ENCODE measurements at regions not wholly inside any gene's neighbourhood (a gene's known extent, or its start where the extent isn't known, plus 50 kb on each side); places are given as distances from the start of the nearest gene placed in this dataset.

GRCh38 chr16:6913566-6913965 lies 419.1 kb upstream of the RBFOX1 start (continued):
- TF ChIP-seq ZNF518A (tag by site-specific recombination; conservative IDR thresholded peaks at IDR 0.05; ENCODE audit: low read depth) (no peak), SETDB1 (IDR thresholded peaks at IDR 0.05; ENCODE audit: insufficient read length, low read length) (no peak), ZNF664 (tag by site-specific recombination; IDR thresholded peaks at IDR 0.05) (no peak), OSR2 (tag by site-specific recombination; IDR thresholded peaks at IDR 0.05) (no peak), HOXA7 (CRISPR knock-in tag; IDR thresholded peaks at IDR 0.05; ENCODE audit: borderline replicate concordance) (no peak), ZNF292 (tag by site-specific recombination; IDR thresholded peaks at IDR 0.05; ENCODE audit: borderline replicate concordance, low read depth) (no peak)

- CTCF ChIA-PET: no interaction called here
- Histone ChIP-seq H3K36me3 (ENCODE audit: control insufficient read depth in 2 of 2, insufficient read depth in 1 of 2, low read length in 2 of 2) (no peaks in the 10 kb centered on the region), H3K4me3 (ENCODE audit: low read depth, low read length) (no peak overlapping the region), H3K27ac (ENCODE audit: extremely low read depth, low read depth, low read length) (no peak overlapping the region), H3K9me3 (ENCODE audit: control insufficient read depth, insufficient read depth, low read depth, low read length) (no peaks in the 10 kb centered on the region), H3K4me1 (ENCODE audit: control insufficient read depth, insufficient read depth, low read length) (no peaks in the 10 kb centered on the region)
- POLR2A ChIA-PET: no interaction called here
- TF ChIP-seq ZNF558 (tag by site-specific recombination; IDR thresholded peaks at IDR 0.05): no peak
- TF ChIP-seq ZNF580 (tag by site-specific recombination; IDR thresholded peaks at IDR 0.05): no peak
- no peak for TF ChIP-seq ZNF2 (tag by site-specific recombination; IDR thresholded peaks at IDR 0.05)
- no peak for TF ChIP-seq HOXC10 (CRISPR knock-in tag; IDR thresholded peaks at IDR 0.05)
- no peak for TF ChIP-seq EGR2 (tag by site-specific recombination; IDR thresholded peaks at IDR 0.05; ENCODE audit: low read depth)
- TF ChIP-seq ZNF76 (tag by site-specific recombination; IDR thresholded peaks at IDR 0.05; ENCODE audit: borderline replicate concordance, low read depth): no peak
- no peak for TF ChIP-seq ZNF169 (tag by site-specific recombination; IDR thresholded peaks at IDR 0.05)
- TF ChIP-seq ZFP37 (tag by site-specific recombination; IDR thresholded peaks at IDR 0.05): no peak
- no peak for TF ChIP-seq ZNF624 (tag by site-specific recombination; IDR thresholded peaks at IDR 0.05)
- no peak for TF ChIP-seq ZNF530 (tag by site-specific recombination; IDR thresholded peaks at IDR 0.05; ENCODE audit: low read depth)
- TF ChIP-seq ZNF223 (tag by site-specific recombination; IDR thresholded peaks at IDR 0.05): no peak
- TF ChIP-seq ZNF837 (tag by site-specific recombination; IDR thresholded peaks at IDR 0.05): no peak
- TF ChIP-seq ZSCAN23 (tag by site-specific recombination; IDR thresholded peaks at IDR 0.05): no peak
- TF ChIP-seq ZNF292 (tag by site-specific recombination; IDR thresholded peaks at IDR 0.05; ENCODE audit: borderline replicate concordance, low read depth): no peak
- TF ChIP-seq YY2 (tag by site-specific recombination; IDR thresholded peaks at IDR 0.05): no peak
- no peak for TF ChIP-seq ZBTB26 (tag by site-specific recombination; optimal IDR thresholded peaks at IDR 0.05)
- TF ChIP-seq ZBTB49 (tag by site-specific recombination; IDR thresholded peaks at IDR 0.05; ENCODE audit: low read depth): no peak
These were observed 422.3 kb upstream of the RBFOX1 start for GRCh38 chr16:6910301-6910700.

Measured in HEK293 (cell line).